Gastroesophageal sphincter (tissue), 4 donors: ENCODE measurements at regions not wholly inside any gene's neighbourhood (a gene's known extent, or its start where the extent isn't known, plus 50 kb on each side); places are given as distances from the start of the nearest gene placed in this dataset.

Source experiments
- ATAC-seq: fragments of 150-250 bp; one replicate; pipeline ENCODE4 v1.9.1; 2016; ENCODE audit warnings: mild to moderate bottlenecking, moderate library complexity
- H3K27ac ChIP-seq, 4 donors: fragments of 200-600 bp; sonication (generic) in 3 of 4; 1 replicate in 3 of 4; 2 replicates in 1 of 4; pipeline ENCODE4 v1.5.1; 2016 to 2019
- H3K27me3 ChIP-seq: fragments of 200-600 bp; sonication (generic); one replicate; pipeline ENCODE4 v1.5.1; 2019
- H3K36me3 ChIP-seq, 2 donors: fragments of 200-600 bp; sonication (generic); one replicate each; pipeline ENCODE4 v1.5.1; 2019; ENCODE audit warnings: control low read depth in 1 of 2
- H3K4me1 ChIP-seq, 3 donors: fragments of 200-600 bp; sonication (generic); 1 replicate in 2 of 3; 2 replicates in 1 of 3; pipeline ENCODE4 v1.5.1; 2016 to 2019; ENCODE audit warnings: control low read depth in 2 of 3
- H3K4me3 ChIP-seq, 2 donors: fragments of 200-600 bp; sonication (generic); one replicate each; pipeline ENCODE4 v1.5.1; 2019; ENCODE audit warnings: mild to moderate bottlenecking in 1 of 2, moderate library complexity in 1 of 2
- H3K9me3 ChIP-seq, 3 donors: fragments of 200-600 bp; sonication (generic); one replicate each; pipeline ENCODE4 v1.5.1; 2017 to 2019; ENCODE audit warnings: control low read depth in 2 of 3
- EP300 ChIP-seq: sonication (generic); formaldehyde crosslinking; IDR thresholded peaks from one replicate; pipeline ENCODE4 v1.6.1; 2017; ENCODE audit warnings: antibody characterized with exemption, mild to moderate bottlenecking
- POLR2A ChIP-seq, 2 donors: fragments of 450-650 bp; IDR thresholded peaks; one replicate each; pipeline ENCODE4 v1.6.1; 2017; ENCODE audit warnings: antibody characterized with exemption in 2 of 2, mild to moderate bottlenecking in 2 of 2, moderate library complexity in 1 of 2
- POLR2AphosphoS5 ChIP-seq: sonication (generic); formaldehyde crosslinking; IDR thresholded peaks from one replicate; pipeline ENCODE4 v1.6.1; 2017; ENCODE audit warnings: antibody characterized with exemption
- WGBS, 2 donors: methylation state at CpG; one replicate each; pipeline ENCODE4 v1.1.5; 2018; ENCODE audit warnings: low coverage in 1 of 2; 5-methylcytosine and 5-hydroxymethylcytosine counted together
- TF ChIP-seq, protein P1 (sequence below), 4 experiments: fragments of 200-600 bp in 2 of 4; fragments of 450-650 bp in 2 of 4; sonication (generic) in 1 of 4; IDR thresholded peaks; one replicate each; pipeline ENCODE4 v1.5.1; 2017 to 2019; ENCODE audit warnings: antibody characterized with exemption in 4 of 4, mild to moderate bottlenecking in 2 of 4, moderate library complexity in 2 of 4

DNA sequence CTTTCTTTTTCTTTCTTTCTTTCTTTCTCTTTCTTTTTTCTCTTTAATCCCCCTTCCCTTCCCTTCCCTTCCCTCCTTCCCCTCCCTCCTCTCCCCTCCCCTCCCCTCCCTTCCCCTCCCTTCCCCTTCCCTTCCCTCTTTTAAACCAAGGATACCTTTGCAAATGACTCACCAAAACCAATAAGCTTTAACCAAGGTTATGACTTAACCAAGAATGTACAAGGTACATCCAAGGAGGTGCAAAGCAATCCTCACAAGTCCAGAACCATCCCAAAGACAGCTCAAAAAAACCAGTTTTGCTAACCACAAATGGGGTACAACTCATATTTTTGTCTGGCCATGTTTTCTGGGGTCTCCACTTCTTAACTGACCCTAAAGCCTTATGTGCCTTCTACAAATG is 174.7 kb upstream of the PPP1R2C start:
- H3K27me3 ChIP-seq, result no peaks in the 10 kb centered on the region
- no peak overlapping the region for H3K27ac ChIP-seq
- no peaks in the 10 kb centered on the region for H3K9me3 ChIP-seq
- H3K4me3 ChIP-seq, result no peak overlapping the region
- ATAC-seq, result no peak
- H3K4me1 ChIP-seq, result no peaks in the 10 kb centered on the region
- no peaks in the 10 kb centered on the region for H3K36me3 ChIP-seq
- TF ChIP-seq, protein P1, sequence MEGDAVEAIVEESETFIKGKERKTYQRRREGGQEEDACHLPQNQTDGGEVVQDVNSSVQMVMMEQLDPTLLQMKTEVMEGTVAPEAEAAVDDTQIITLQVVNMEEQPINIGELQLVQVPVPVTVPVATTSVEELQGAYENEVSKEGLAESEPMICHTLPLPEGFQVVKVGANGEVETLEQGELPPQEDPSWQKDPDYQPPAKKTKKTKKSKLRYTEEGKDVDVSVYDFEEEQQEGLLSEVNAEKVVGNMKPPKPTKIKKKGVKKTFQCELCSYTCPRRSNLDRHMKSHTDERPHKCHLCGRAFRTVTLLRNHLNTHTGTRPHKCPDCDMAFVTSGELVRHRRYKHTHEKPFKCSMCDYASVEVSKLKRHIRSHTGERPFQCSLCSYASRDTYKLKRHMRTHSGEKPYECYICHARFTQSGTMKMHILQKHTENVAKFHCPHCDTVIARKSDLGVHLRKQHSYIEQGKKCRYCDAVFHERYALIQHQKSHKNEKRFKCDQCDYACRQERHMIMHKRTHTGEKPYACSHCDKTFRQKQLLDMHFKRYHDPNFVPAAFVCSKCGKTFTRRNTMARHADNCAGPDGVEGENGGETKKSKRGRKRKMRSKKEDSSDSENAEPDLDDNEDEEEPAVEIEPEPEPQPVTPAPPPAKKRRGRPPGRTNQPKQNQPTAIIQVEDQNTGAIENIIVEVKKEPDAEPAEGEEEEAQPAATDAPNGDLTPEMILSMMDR (IDR thresholded peaks at IDR 0.05), result no peak
- TF ChIP-seq POLR2AphosphoS5 (no peak), EP300 (no peak), POLR2A (IDR thresholded peaks at IDR 0.05) (no peak)

DNA sequence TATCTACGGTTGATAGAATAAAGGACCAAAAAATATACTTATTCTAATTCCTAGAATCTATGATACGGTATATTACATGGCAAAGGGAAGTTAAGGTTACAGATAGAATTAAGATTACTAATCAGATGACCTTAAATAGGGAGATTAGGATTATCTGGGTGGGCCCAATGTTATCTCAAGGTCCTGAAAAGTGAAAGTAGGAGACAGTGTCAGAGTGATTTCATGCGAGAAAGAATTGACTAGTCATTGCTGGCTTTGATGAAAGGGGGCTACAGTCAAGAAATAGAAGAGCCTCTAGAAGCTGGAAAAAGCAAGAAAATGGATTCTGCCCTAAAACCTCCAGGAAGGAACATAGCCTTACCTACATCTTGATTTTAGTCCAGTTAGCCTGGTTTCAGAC is 176.9 kb upstream of the PPP1R2C start:
- no peak for TF ChIP-seq POLR2AphosphoS5
- no peak for TF ChIP-seq POLR2A (IDR thresholded peaks at IDR 0.05)
- no peak for TF ChIP-seq EP300
- TF ChIP-seq, protein P1 (IDR thresholded peaks at IDR 0.05), result no peak
- H3K4me3 ChIP-seq, result no peak overlapping the region
- no peaks in the 10 kb centered on the region for H3K27me3 ChIP-seq
- H3K27ac ChIP-seq, result no peak overlapping the region
- H3K36me3 ChIP-seq, result no peaks in the 10 kb centered on the region
- H3K9me3 ChIP-seq, result no peaks in the 10 kb centered on the region
- ATAC-seq, result no peak
- 73 to 94% methylated on average over 3 of the region's 3 CpGs for WGBS, 2 donors
- no peaks in the 10 kb centered on the region for H3K4me1 ChIP-seq

DNA sequence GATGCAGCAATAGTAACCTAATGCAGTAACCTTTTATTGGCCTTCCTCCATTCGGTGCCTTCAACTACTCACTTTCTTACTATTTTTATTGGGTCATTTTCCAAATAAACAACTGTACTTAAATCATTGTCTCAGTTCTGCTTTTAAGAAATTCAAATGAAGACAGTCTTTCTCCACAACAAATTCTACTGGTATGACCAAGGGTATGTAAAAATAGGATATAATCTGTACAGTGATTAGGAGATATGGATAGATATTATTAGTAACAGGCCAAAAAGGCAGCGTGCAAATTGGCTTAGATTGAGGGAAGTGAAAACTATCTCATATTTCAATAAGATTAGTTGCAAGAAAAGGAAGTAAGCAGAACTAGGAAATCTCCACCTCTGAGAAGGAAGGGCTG is 177.4 kb upstream of the PPP1R2C start:
- no peaks in the 10 kb centered on the region for H3K4me1 ChIP-seq
- H3K9me3 ChIP-seq, result no peaks in the 10 kb centered on the region
- no peak overlapping the region for H3K4me3 ChIP-seq
- no peaks in the 10 kb centered on the region for H3K27me3 ChIP-seq
- no peak for ATAC-seq
- WGBS, 2 donors, result 48 to 52% methylated on average over 2 of the region's 2 CpGs
- no peak overlapping the region for H3K27ac ChIP-seq
- TF ChIP-seq, protein P1 (IDR thresholded peaks at IDR 0.05), result no peak
- no peak for TF ChIP-seq POLR2A (IDR thresholded peaks at IDR 0.05)
- TF ChIP-seq POLR2AphosphoS5, result no peak
- TF ChIP-seq EP300, result no peak
- H3K36me3 ChIP-seq, result no peaks in the 10 kb centered on the region

DNA sequence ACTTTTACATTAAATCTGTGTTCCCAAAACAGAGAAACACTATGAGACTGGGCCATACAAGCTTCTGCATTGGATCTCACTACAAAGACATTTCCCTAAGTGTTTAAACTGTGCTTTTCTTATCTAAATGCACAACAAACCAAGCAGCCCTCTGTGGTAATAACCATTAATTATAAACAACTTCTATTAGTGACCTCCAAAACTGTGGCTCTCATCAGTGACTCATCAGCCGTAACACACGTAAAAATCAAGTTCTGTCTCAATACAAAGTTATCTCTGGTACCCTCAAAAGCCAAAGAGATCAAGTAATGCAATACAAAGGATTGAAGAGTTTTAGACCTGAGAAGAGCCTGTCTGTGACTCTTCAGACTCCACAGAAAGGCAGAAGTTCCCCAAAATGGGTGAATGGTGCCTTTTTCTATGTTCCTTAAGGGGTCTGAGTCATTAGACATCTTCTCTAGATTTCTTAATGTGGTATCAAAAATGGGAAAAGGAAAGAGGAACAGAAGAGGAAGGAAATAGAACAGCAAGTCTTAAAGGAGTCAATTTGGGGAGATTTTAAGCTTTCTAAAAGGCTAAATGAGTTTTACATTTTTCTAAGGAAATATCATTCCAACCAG is 189.8 kb upstream of the PPP1R2C start:
- ATAC-seq, result no peak
- no peak overlapping the region for H3K4me3 ChIP-seq
- H3K36me3 ChIP-seq, result no peaks in the 10 kb centered on the region
- H3K4me1 ChIP-seq, result no peaks in the 10 kb centered on the region
- H3K27ac ChIP-seq, result no peak overlapping the region
- TF ChIP-seq EP300 (no peak), POLR2A (IDR thresholded peaks at IDR 0.05) (no peak), POLR2AphosphoS5 (no peak)
- TF ChIP-seq, protein P1 (IDR thresholded peaks at IDR 0.05), result no peak
- H3K9me3 ChIP-seq, result no peaks in the 10 kb centered on the region
- WGBS, 2 donors, result 63 to 89% methylated on average over 2 of the region's 2 CpGs
- H3K27me3 ChIP-seq, result no peaks in the 10 kb centered on the region

DNA sequence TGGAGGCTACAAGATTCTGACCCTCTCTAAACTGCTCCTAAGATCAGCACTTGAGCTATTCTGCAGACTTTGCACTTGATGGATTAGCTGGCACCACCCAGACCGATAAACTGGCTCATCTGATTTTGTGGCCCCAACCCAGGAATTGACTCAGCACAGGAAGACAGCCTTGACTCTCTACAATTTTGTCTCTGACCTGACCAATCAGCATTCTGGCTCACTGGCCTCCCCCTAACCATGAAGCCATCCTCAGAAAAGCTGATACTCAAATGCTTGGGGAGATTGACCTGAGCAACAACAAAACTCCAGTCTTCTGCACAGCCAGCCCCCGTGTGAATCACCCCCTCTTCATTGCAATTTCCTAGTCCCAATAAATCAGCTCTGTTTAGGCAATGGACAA is 195.4 kb upstream of the PPP1R2C start:
- Histone ChIP-seq H3K36me3 (no peaks in the 10 kb centered on the region), H3K27ac (no peak overlapping the region), H3K27me3 (no peaks in the 10 kb centered on the region), H3K4me3 (no peak overlapping the region), H3K9me3 (no peaks in the 10 kb centered on the region), H3K4me1 (no peaks in the 10 kb centered on the region)
- TF ChIP-seq POLR2AphosphoS5 (no peak), POLR2A (IDR thresholded peaks at IDR 0.05) (no peak), EP300 (no peak)
- TF ChIP-seq, protein P1 (IDR thresholded peaks at IDR 0.05), result no peak
- 70% methylated on average over 2 of the region's 2 CpGs; no CpG with 5 or more reads in 1 of the 2 donors for WGBS, 2 donors
- ATAC-seq, result no peak
